HG03025 (cell line): ENCODE measurements at regions not wholly inside any gene's neighbourhood (a gene's known extent, or its start where the extent isn't known, plus 50 kb on each side); places are given as distances from the start of the nearest gene placed in this dataset.

Experiments used
- ATAC-seq: cut with Tn5 transposase; IDR thresholded peaks from one replicate; pipeline ENCODE4 v1.9.1; 2021; ENCODE audit warnings: mild to moderate bottlenecking, moderate library complexity; ENCODE audit not compliant: unreplicated experiment, low FRiP score

DNA sequence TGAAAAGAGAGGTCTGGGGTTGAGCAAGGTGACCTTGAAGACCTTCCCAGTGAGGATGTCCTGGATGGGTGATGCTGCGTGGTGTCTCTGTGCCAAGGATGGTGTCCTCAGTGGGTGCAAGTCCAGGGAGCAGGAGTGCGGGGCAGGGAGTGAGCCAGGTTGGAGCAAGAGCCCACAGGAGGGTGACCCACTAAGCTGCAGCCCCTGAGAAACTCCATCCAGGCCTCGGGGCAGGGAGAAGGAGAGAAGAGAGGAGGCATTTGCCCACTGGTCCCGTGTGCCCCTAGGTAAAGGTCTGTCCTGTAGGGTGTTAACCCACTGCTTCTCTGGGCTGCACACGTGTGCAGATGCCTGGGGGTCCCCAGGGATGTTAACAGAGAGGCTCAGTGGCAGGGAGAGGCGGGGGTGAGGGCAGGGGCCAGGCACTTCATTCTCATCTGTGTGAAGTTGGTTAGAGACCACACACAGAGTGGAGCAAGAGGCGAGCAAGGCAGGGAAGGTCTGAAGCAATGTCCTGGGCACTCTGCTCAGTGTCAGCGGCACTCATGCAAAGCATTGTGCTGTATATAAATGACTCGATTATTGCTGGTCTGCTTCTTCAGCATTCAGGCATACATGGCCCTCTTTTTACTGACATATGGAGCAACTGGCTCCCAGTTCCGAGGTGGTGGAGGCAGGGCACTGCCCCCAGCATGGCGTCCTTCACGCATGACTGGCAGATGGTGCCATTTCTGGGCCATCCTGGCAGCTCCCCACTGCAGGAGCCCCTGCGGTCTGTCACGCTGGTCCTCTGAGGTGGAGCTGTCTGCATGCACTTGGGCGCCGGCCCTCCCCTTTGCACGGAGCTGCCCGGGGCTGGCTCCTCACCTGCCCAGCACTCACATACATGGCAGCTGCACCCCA lies 117.2 kb upstream of the HS6ST1 start:
- no peak for ATAC-seq

DNA sequence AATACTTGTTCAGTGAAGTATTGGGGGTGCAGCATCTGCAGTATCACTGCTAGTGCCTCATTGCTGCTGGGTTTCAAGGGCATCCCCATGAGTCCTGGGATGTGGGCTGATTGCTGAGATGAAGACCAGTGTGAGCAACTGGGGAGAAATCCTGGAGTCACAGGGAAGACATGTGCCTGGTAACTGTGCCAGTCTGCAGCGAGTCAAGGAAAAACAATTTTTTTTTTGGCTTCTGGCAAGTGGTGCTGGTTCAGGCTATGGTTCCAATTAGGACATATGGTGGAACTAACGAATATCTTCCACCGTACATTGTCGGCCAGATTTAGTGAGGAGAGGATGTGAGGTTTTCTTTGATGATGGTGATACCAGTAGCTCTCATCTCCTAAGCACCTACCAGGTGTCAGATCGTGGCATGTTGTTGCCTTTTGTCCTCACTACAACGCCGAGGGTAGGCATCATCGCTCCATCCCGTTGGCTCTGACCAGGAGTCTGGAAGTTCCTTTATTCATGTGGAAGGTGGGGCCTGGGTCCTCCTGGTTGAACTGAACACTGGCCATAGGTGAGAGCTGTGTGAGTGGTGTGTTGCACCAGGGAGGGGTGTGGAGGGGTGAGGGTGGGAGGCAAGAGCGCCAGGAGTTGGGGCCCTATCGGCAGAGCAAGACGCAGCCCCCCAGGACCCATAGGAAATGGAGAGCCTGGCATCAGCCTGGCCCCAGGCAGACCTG lies 118.0 kb upstream of the HS6ST1 start:
- ATAC-seq = no peak

DNA sequence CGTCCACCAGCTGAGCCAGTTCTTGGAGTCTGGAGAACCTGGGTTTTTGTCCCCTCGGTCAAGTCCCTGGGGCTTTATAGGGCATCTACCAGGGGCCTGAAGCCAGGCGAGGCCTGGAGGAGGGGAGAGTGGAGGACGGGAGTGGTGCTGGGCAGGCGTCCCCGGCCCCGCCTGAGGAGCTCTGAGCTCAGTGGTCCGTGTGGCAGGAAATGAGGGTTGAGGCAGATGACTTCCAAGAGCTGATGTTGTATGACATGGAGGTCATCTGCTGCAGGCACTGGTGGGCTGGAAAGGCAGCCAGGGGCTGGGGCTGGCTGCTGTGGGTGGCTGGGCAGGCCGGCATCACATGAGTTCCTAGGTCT lies 118.5 kb upstream of the HS6ST1 start:
- no peak for ATAC-seq

GRCh38 chr2:128438091-128438490 lies 119.4 kb upstream of the HS6ST1 start:
- ATAC-seq = no peak

DNA sequence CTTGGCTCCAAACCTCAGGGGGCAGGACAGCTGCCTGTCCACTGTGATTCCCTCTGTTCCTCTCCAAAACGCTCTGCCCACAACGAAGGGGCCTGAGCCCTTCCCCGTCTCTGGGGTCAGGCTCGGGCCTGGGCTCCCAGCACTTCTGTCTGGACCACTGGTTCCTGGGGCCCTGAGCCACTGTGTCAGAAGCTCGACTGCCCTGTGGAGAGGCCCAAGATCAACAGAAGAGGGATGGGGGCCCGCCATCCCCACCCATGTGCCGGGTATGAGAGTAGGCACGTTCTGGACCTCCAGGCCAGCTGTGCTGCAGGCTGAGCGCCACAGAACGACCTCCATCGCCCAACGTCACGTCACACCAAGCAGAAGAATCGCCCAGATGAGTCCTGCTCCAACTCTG lies 119.9 kb upstream of the HS6ST1 start:
- ATAC-seq = no peak

- no peak for ATAC-seq
These were observed 120.5 kb upstream of the HS6ST1 start for GRCh38 chr2:128439031-128439790.

GRCh38 chr2:128439791-128440665 lies 121.4 kb upstream of the HS6ST1 start:
- no peak for ATAC-seq

DNA sequence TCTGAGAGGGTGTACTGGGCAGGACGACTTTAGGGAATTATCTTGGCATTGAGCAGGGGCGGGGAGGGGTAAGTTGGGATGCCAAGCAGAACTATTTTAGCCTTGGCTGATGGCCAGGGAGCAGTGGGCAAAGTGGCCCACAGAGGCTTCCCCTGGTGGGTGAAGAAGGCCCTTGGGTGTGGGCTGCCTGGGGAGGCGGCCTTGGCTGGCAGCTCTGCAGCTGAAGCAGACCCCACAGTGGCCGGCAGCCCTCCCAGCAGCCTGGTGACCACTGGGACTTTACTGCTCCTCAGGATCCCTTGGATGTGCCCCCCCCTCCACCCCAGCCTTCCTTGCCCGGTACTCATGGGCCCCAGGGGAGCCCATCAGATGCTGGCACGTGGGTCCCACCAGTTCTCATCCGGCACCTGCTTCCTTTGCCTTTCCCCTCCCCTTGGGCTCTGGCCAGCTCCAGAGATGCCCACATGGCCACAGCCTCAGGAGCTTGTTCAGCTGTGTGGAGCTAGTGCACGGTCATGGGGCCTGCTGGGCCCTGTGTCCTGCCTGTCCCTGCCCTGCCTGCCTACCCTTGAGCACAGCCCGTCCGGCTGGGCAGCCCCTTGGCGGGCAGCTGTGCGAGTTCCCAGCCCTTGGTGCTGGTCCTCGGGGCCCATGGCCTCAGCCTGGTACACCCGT lies 122.1 kb upstream of the HS6ST1 start:
- no peak for ATAC-seq

GRCh38 chr2:128441341-128442052 lies 122.8 kb upstream of the HS6ST1 start:
- no peak for ATAC-seq

DNA sequence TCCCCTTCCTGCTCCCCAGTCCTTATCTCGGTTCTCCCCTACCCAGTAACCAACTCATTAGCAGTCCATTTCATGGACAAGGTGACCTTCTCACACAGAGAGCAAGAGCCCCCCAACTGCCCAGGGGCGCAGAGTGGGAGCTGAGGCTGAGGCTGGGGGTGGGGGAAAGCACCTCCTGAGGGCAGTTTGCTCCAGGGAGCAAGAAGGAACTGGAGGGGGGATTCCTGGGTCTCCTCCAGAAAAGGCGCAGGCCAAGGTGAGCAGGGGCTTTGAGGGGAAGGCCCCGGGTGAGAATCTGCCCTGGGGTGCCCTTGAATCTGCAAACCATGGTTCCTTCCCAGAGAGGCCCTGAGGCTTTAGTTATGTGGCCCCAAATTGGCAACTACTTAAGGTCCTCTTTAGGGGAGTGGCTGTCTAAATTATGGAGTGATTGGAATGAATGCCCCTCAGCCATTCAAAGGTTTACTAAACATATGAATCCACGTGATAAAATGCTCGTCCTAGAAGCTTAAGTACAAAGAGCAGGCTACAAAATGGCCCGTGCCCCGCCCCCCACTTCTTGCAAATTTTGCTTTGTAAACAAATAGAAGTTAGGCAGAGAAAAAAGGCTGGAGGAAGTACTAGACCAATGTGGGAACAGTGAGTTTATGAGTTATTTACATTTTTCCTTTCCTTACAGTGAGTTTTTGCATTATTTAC lies 123.5 kb upstream of the HS6ST1 start:
- ATAC-seq = no peak

- ATAC-seq = no peak
These were observed 124.2 kb upstream of the HS6ST1 start for GRCh38 chr2:128442891-128443302.

DNA sequence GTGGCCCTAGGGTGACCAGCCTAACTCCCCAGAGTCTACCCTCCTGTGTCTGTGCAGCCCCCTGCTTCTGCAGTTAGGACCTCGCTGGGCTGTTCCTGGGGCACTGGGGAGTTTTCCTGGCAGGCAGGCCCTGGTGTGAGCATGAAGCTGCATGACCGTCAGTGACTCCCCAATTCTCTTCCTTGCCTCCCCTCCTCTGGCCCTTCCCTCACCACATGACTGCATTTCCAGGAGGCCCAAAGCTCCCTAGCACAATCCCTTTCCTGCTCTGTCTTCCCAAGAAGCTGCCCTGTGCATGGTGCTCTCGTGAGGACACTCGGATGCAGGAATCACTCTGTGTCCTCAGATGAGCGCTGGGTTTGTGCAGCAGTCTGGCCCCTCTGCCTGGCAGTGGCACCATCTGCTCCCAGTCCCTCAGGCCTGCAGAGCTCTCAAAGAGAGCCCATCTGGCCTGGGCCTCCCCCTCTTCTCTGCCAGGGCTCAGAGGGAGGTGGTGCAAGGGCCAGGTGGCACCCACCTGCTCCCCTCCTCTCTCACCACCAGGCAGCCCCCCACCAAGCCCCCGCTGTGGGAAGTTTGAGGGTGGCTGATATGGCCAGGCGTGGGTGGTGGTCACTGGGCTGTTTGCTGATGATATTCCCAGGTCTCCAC lies 125.6 kb upstream of the HS6ST1 start:
- ATAC-seq = no peak

- ATAC-seq = no peak
These were observed 126.3 kb upstream of the HS6ST1 start for GRCh38 chr2:128444816-128445522.

- ATAC-seq = no peak
These were observed 126.8 kb upstream of the HS6ST1 start for GRCh38 chr2:128445523-128445900.

DNA sequence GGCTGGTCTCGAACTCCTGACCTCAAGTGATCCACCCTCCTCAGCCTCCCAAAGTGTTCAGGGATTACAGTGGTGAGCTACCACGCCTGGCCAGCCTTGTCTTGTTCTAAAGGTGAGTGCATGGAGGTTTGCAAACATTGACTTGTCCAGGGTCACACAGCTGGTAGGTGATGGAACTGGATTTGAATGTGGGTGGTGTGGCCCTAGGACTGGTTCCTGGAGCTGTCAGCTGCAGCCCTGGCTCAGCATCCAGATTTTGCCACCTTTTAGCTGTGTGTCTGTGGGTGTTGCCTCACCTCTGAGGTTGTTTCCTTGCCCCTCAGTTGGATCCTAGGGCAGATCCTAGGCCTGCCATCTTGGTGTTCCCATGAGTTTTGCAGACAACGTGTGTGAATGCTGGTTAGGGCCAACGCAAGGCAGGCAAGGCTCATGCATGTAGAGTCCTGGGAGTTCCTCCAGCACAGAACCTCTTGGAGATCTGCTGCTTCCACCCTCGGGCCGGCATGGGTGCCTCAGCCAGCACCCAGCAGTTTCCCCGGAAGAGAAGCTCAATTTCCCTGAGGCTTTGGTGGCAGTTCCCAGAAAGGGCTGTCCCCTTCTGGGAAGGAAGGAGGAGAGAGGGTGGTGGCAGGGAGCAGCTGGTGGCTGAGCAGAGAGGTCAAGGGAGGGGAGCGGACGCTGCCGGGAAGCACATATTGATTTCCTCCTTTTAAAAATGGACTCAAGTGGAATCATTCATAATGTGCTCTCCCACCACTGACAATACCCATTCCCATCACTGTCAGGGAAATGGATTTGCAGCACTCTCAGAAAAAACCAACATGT lies 127.6 kb upstream of the HS6ST1 start:
- no peak for ATAC-seq

- no peak for ATAC-seq
These were observed 128.3 kb upstream of the HS6ST1 start for GRCh38 chr2:128446874-128447537.
